ENCODE measurements at regions not wholly inside any gene's neighbourhood (a gene's known extent, or its start where the extent isn't known, plus 50 kb on each side); places are given as distances from the start of the nearest gene placed in this dataset.
"Not testable (repeated sequence)": the region's sequence is repeated elsewhere in the genome, so short reads cannot be mapped to it uniquely, and the experiment has no call there.

DNA sequence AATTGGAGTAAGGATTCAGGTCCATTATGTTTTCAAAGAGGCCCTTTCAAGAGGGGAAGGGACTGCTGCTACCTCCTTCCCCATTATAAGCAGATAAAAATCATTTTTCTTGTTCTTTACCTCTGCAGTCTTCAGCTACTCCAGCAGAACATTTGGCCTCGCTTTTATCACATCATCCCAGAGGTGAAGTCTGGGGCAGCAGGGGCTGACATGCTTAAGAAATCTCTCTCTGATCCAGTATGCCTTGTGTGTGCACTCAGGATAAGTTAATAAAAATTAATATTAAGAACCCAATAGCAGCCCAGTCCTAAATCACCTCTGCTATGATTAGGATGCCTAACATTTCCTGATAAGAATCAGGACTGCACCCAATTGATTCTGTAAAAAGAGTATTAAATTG is 306.9 kb upstream of the NREP start:
- H3K9me3 Mint-ChIP-seq, result no peaks in the 10 kb centered on the region

DNA sequence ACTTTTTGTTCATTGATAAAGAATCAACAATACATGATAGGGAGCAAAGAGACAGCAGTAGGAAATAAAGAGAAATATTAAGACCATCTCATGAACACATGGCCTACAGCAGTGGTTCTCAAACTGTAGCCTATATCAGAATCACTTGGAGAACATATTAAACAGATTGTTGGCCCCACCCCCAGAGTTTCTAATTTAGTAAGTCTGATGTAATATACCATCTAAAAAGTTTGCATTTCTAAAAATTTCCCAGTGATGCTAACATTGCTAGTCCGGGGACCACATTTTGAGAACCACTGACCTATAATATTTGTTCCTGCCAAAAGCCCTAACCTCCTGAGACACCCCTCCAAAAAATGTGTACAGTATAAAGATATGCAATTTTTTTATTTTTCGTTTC is 306.2 kb upstream of the NREP start:
- DNase-seq, result no peak
- POLR2A ChIA-PET, result no interaction called here
- no peak overlapping the region for H3K4me3 Mint-ChIP-seq
- no peaks in the 10 kb centered on the region for H3K4me1 Mint-ChIP-seq
- H3K36me3 Mint-ChIP-seq, result no peaks in the 10 kb centered on the region
- H3K27me3 Mint-ChIP-seq, result peaks cover 8% of the 10 kb centered on the region
- no peak overlapping the region for H3K27ac Mint-ChIP-seq
- no peak for ATAC-seq (ENCODE audit: low read depth)
- H3K9me3 Mint-ChIP-seq, result no peaks in the 10 kb centered on the region

More for the DNA sequence above, 306.9 kb upstream of the NREP start:
- H3K4me1 Mint-ChIP-seq, result no peaks in the 10 kb centered on the region
- no peak for DNase-seq
- H3K36me3 Mint-ChIP-seq, result no peaks in the 10 kb centered on the region
- peaks cover 8% of the 10 kb centered on the region for H3K27me3 Mint-ChIP-seq
- ATAC-seq (ENCODE audit: low read depth), result no peak
- no peak overlapping the region for H3K4me3 Mint-ChIP-seq
- H3K27ac Mint-ChIP-seq, result no peak overlapping the region
- POLR2A ChIA-PET, result no interaction called here

GRCh38 chr5:112062181-112062580 is 305.2 kb upstream of the NREP start:
- Mint-ChIP-seq H3K9me3 (no peaks in the 10 kb centered on the region), H3K27ac (no peak overlapping the region), H3K36me3 (no peaks in the 10 kb centered on the region), H3K4me3 (no peak overlapping the region), H3K4me1 (no peaks in the 10 kb centered on the region), H3K27me3 (peaks cover 8% of the 10 kb centered on the region)
- DNase-seq (no peak), ATAC-seq (ENCODE audit: low read depth) (no peak)
- POLR2A ChIA-PET, result no interaction called here

- Mint-ChIP-seq H3K9me3 (no peaks in the 10 kb centered on the region), H3K4me1 (no peaks in the 10 kb centered on the region), H3K27me3 (peaks cover 8% of the 10 kb centered on the region), H3K27ac (no peak overlapping the region), H3K4me3 (no peak overlapping the region), H3K36me3 (no peaks in the 10 kb centered on the region)
- POLR2A ChIA-PET, result no interaction called here
- ATAC-seq (ENCODE audit: low read depth) (no peak), DNase-seq (no peak)
Measured at GRCh38 chr5:112061666-112062065, 304.7 kb upstream of the NREP start.

DNA sequence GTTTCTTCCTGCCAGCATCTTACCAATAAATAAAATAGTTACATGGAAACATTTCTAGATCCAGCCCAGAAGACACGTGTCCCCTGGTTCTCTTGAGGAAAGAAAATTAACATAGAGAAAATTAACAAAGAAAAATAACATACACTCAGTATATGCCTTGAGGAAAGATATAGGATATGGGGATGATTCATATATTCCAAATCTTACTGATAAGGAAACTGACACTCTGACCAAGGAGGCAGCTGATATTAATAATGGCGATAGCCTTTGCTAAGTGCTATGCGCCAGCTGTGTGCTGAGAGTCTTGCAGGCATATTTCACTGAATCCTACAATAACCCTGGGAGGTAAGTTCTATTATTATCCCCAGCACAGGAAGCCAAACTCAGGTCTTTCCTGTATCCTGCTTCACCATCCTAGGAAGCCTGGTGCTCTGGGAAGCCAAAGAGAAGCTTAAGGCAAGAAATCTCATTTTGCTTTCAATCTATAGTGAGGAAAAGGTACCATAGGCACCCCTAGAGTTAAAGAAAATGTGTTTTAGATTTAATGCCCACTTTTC is 302.7 kb upstream of the NREP start:
- no peak for DNase-seq
- Mint-ChIP-seq H3K4me1 (no peaks in the 10 kb centered on the region), H3K36me3 (no peaks in the 10 kb centered on the region), H3K27me3 (peaks cover 8% of the 10 kb centered on the region), H3K4me3 (no peak overlapping the region), H3K9me3 (no peaks in the 10 kb centered on the region), H3K27ac (no peak overlapping the region)
- POLR2A ChIA-PET, result no interaction called here
- ATAC-seq (ENCODE audit: low read depth), result no peak

DNA sequence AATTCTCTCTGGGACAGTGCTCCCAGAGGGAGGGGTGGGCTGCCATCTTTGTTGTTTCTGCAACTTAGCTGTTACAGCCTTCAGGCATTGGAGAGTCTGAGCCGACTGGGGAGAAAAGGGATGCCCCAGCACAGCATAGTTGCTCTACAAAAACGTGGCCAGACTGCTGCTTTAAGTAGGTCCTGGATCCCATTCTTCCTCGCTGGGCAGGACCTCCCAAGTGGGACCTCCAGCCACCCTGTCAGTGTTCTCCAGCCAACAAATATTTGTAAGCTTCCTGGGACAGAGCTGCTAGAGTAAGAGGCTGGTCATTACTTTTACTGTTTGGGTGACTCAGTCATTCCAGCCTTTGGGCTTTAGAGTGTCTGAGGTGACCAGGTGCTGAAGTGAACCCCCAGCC is 292.7 kb upstream of the NREP start:
- ATAC-seq (ENCODE audit: low read depth), result no peak
- peaks cover 5% of the 10 kb centered on the region for H3K27me3 Mint-ChIP-seq
- peaks cover 1% of the 10 kb centered on the region for H3K9me3 Mint-ChIP-seq
- H3K4me1 Mint-ChIP-seq, result no peaks in the 10 kb centered on the region
- no peaks in the 10 kb centered on the region for H3K36me3 Mint-ChIP-seq
- no peak overlapping the region for H3K27ac Mint-ChIP-seq
- no peak for DNase-seq
- POLR2A ChIA-PET, result no interaction called here
- H3K4me3 Mint-ChIP-seq, result no peak overlapping the region

DNA sequence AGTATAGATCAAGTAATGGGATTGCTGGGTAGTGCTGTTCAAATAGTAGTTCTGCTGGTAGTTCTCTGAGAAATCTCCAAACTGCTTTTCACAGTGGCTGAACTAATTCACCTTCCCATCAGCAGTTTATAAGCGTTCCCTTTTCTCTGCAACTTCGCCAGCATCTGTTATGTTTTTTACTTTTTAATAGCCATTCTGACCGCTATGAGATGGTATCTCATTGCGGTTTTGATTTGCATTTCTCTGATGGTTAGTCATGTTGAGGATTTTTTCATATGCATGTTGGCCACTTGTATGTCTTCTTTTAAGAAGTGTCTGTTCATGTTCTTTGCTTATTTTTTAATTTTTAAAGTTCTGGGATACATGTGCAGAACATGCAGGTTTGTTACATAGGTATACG is 279.2 kb upstream of the NREP start:
- peaks cover 6% of the 10 kb centered on the region for H3K27me3 Mint-ChIP-seq
- POLR2A ChIA-PET, result no interaction called here
- no peaks in the 10 kb centered on the region for H3K4me1 Mint-ChIP-seq

GRCh38 chr5:112034421-112034979 is 277.5 kb upstream of the NREP start:
- Mint-ChIP-seq H3K9me3 (no peaks in the 10 kb centered on the region), H3K4me1 (no peaks in the 10 kb centered on the region), H3K36me3 (no peaks in the 10 kb centered on the region), H3K4me3 (no peak overlapping the region), H3K27ac (no peak overlapping the region), H3K27me3 (peaks cover 6% of the 10 kb centered on the region)
- POLR2A ChIA-PET, result no interaction called here
- ATAC-seq (ENCODE audit: low read depth) (no peak), DNase-seq (no peak)

More for the DNA sequence above, 279.2 kb upstream of the NREP start:
- Mint-ChIP-seq H3K4me3 (no peak overlapping the region), H3K27ac (no peak overlapping the region), H3K9me3 (no peaks in the 10 kb centered on the region), H3K36me3 (no peaks in the 10 kb centered on the region)
- no peak for ATAC-seq (ENCODE audit: low read depth)
- DNase-seq, result no peak

GRCh38 chr5:112026879-112027278 is 269.9 kb upstream of the NREP start:
- H3K9me3 Mint-ChIP-seq; H3K4me1 Mint-ChIP-seq; POLR2A ChIA-PET; H3K4me3 Mint-ChIP-seq; DNase-seq; H3K27ac Mint-ChIP-seq; H3K27me3 Mint-ChIP-seq; H3K36me3 Mint-ChIP-seq; ATAC-seq (ENCODE audit: low read depth): not testable (repeated sequence)

- ATAC-seq (ENCODE audit: low read depth) (no peak), DNase-seq (no peak)
- peaks cover 1% of the 10 kb centered on the region for H3K9me3 Mint-ChIP-seq
- H3K27me3 Mint-ChIP-seq, result no peaks in the 10 kb centered on the region
- H3K27ac Mint-ChIP-seq, result no peak overlapping the region
- H3K4me1 Mint-ChIP-seq, result no peaks in the 10 kb centered on the region
- H3K36me3 Mint-ChIP-seq, result no peaks in the 10 kb centered on the region
- H3K4me3 Mint-ChIP-seq, result no peak overlapping the region
- POLR2A ChIA-PET, result no interaction called here
Measured at GRCh38 chr5:112025757-112026156, 268.8 kb upstream of the NREP start.

DNA sequence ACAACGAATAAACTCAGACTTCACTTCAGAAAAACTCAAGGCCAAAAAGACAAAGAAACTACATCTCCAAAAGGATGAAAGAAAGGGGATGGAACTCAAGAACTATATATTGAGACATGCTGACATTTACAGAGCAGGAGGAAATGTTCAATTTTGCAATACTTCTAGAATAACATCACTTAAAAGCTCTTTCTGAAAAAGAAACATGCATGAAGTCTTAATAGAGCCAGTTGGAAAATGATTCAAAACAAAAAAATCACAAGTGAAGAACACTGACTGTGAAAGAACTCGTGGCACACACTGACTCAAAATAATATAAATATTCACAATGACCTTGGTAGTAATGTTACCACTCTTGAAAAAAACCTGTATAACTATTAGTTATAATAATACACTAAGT is 267.8 kb upstream of the NREP start:
- POLR2A ChIA-PET, result no interaction called here
- H3K36me3 Mint-ChIP-seq, result no peaks in the 10 kb centered on the region

DNA sequence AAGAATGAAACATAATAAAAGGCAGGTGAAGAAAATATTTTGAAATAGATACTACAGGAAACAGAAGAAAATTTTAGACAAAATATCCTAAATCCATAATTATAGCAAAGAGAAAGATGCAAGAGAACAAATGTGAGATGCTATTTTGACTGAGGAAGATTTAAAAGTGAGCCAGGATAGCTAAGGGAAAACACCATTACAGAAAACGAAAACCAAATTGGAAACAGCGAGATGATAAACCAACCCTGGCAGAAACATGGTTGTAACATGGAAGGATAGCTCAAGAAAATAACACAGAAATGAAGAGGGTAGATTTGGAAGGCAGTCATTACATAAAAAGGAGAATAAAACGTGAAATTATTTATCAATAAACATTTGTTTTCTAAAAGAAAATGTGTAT is 267.2 kb upstream of the NREP start:
- H3K36me3 Mint-ChIP-seq, result no peaks in the 10 kb centered on the region
- DNase-seq (no peak), ATAC-seq (ENCODE audit: low read depth) (no peak)
- no peak overlapping the region for H3K4me3 Mint-ChIP-seq
- POLR2A ChIA-PET, result no interaction called here
- H3K27ac Mint-ChIP-seq, result no peak overlapping the region
- H3K9me3 Mint-ChIP-seq, result peaks cover 1% of the 10 kb centered on the region
- H3K27me3 Mint-ChIP-seq, result no peaks in the 10 kb centered on the region
- H3K4me1 Mint-ChIP-seq, result no peaks in the 10 kb centered on the region

More for the DNA sequence above, 267.8 kb upstream of the NREP start:
- H3K4me1 Mint-ChIP-seq, result no peaks in the 10 kb centered on the region
- peaks cover 1% of the 10 kb centered on the region for H3K9me3 Mint-ChIP-seq
- H3K27me3 Mint-ChIP-seq, result no peaks in the 10 kb centered on the region
- DNase-seq (no peak), ATAC-seq (ENCODE audit: low read depth) (no peak)
- H3K4me3 Mint-ChIP-seq, result no peak overlapping the region
- no peak overlapping the region for H3K27ac Mint-ChIP-seq

- H3K36me3 Mint-ChIP-seq, result no peaks in the 10 kb centered on the region
- no peak for ATAC-seq (ENCODE audit: low read depth)
- no peak for DNase-seq
Measured at GRCh38 chr5:112023766-112024165, 266.8 kb upstream of the NREP start.

DNA sequence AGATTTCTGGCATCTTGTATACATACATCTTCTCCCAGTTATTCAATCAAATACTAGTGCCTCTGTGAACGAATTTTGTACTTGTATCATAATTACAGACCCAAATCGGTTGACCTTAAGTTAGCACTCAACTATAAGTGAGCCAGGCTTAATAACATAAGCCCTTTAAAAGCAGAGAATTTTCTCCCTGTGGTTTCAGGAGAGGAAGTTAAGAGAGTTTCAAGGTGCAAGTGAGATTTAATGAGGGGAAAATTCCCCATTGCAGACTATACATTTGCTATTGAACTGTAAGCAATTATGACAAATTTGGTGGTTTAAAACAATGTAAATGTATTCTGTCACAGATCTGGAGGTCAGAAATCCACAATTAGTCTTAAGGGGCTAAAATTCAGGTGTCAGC is 261.9 kb upstream of the NREP start:
- POLR2A ChIA-PET, result no interaction called here
- Mint-ChIP-seq H3K36me3 (no peaks in the 10 kb centered on the region), H3K27ac (no peak overlapping the region), H3K4me3 (no peak overlapping the region), H3K27me3 (no peaks in the 10 kb centered on the region), H3K4me1 (no peaks in the 10 kb centered on the region), H3K9me3 (no peaks in the 10 kb centered on the region)
- DNase-seq (no peak), ATAC-seq (ENCODE audit: low read depth) (no peak)

More at GRCh38 chr5:112023766-112024165, 266.8 kb upstream of the NREP start:
- Mint-ChIP-seq H3K4me1 (no peaks in the 10 kb centered on the region), H3K27me3 (no peaks in the 10 kb centered on the region), H3K4me3 (no peak overlapping the region), H3K9me3 (peaks cover 1% of the 10 kb centered on the region), H3K27ac (no peak overlapping the region)
- POLR2A ChIA-PET, result no interaction called here

- Mint-ChIP-seq H3K4me3 (no peak overlapping the region), H3K4me1 (no peaks in the 10 kb centered on the region), H3K27ac (no peak overlapping the region), H3K36me3 (no peaks in the 10 kb centered on the region), H3K27me3 (no peaks in the 10 kb centered on the region), H3K9me3 (no peaks in the 10 kb centered on the region)
- no peak for DNase-seq
- ATAC-seq (ENCODE audit: low read depth), result no peak
- POLR2A ChIA-PET, result no interaction called here
Measured at GRCh38 chr5:112016980-112017379, 260.0 kb upstream of the NREP start.

Measured in activated naive CD8-positive, alpha-beta T cell treated with anti-CD3 and anti-CD28 coated beads, Interleukin-2, amount 10 ng/mL, durations not matched to agents 7 days and 5 days (primary cell).